Fibroblast of mammary gland (primary cell): ENCODE measurements at regions not wholly inside any gene's neighbourhood (a gene's known extent, or its start where the extent isn't known, plus 50 kb on each side); places are given as distances from the start of the nearest gene placed in this dataset.
A peak's percentile ranks its signal among the peaks of the same experiment; 100 is the strongest.

ENCODE experiments used
- DNase-seq: peaks from one replicate; pipeline ENCODE4 v3.0.0-alpha.2; 2010; ENCODE audit warnings: low read depth
- H3K4me3 ChIP-seq: 2 replicates; pipeline ENCODE4 v1.5.1; 2011; ENCODE audit warnings: low read depth, mild to moderate bottlenecking, low read length, moderate library complexity; ENCODE audit not compliant: control insufficient read depth
- CTCF ChIP-seq: conservative IDR thresholded peaks from 2 replicates; pipeline ENCODE4 v1.5.1; 2011; ENCODE audit warnings: low read depth, low read length, inconsistent platforms; ENCODE audit not compliant: control insufficient read depth, insufficient read depth

GRCh38 chr13:73715911-73716510 lies 418.2 kb downstream of the KLF12 start:
- H3K4me3 ChIP-seq: no peak overlapping the region
- no peak for TF ChIP-seq CTCF
- DNase-seq: no peak

- no peak overlapping the region for H3K4me3 ChIP-seq
- TF ChIP-seq CTCF: no peak
- DNase-seq: no peak
Measured at GRCh38 chr13:73715114-73715910, 418.9 kb downstream of the KLF12 start.

- no peak for TF ChIP-seq CTCF
- DNase-seq: no peak
- H3K4me3 ChIP-seq: no peak overlapping the region
Measured at GRCh38 chr13:73714522-73714921, 419.7 kb downstream of the KLF12 start.

GRCh38 chr13:73708393-73708985 lies 425.7 kb downstream of the KLF12 start:
- no peak overlapping the region for H3K4me3 ChIP-seq
- TF ChIP-seq CTCF: peak; percentile 90
- peak; percentile 70 for DNase-seq

GRCh38 chr13:73704587-73704986 lies 429.6 kb downstream of the KLF12 start:
- no peak overlapping the region for H3K4me3 ChIP-seq
- DNase-seq: no peak
- TF ChIP-seq CTCF: no peak

- DNase-seq: no peak
Measured at GRCh38 chr13:73703606-73704005, 430.6 kb downstream of the KLF12 start.

More at GRCh38 chr13:73703606-73704005, 430.6 kb downstream of the KLF12 start:
- no peak overlapping the region for H3K4me3 ChIP-seq
- no peak for TF ChIP-seq CTCF
